ENCODE measurements at regions not wholly inside any gene's neighbourhood (a gene's known extent, or its start where the extent isn't known, plus 50 kb on each side); places are given as distances from the start of the nearest gene placed in this dataset.

DNA sequence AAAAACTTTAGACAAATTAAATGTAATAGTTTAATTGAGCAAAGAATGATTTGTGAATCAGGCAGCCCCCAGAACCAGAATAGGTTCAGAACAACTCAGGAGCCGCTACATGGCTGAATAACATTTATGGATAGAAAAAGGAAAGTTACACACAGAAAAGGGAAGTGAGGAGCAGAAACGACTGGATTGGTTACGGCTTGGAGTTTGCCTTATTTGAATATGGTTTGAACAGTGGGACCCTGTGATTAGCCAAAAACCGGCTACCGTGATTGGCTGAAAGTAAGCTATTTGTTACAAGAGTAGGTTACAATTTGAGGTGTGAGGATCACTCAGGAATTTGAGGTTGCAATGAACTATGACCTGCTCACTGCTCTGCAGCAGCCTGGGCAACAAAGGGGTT lies 1139.8 kb downstream of the CDH11 start:
- DNase-seq (ENCODE audit: low read depth, low spot score) (no peak), ATAC-seq (no peak)
- Histone ChIP-seq H3K9me3 (ENCODE audit: control insufficient read depth, insufficient read depth, low read depth, low read length) (no peaks in the 10 kb centered on the region), H3K4me3 (ENCODE audit: low read depth in 2 of 2, low read length in 2 of 2) (no peak overlapping the region), H3K4me1 (ENCODE audit: control insufficient read depth, insufficient read depth, low read length) (no peaks in the 10 kb centered on the region), H3K27me3 (ENCODE audit: control insufficient read depth, insufficient read depth, low read length) (no peaks in the 10 kb centered on the region), H3K36me3 (ENCODE audit: control insufficient read depth, insufficient read depth, low read length) (no peaks in the 10 kb centered on the region), H3K27ac (ENCODE audit: low read length) (no peak overlapping the region)
- TF ChIP-seq, protein P1, sequence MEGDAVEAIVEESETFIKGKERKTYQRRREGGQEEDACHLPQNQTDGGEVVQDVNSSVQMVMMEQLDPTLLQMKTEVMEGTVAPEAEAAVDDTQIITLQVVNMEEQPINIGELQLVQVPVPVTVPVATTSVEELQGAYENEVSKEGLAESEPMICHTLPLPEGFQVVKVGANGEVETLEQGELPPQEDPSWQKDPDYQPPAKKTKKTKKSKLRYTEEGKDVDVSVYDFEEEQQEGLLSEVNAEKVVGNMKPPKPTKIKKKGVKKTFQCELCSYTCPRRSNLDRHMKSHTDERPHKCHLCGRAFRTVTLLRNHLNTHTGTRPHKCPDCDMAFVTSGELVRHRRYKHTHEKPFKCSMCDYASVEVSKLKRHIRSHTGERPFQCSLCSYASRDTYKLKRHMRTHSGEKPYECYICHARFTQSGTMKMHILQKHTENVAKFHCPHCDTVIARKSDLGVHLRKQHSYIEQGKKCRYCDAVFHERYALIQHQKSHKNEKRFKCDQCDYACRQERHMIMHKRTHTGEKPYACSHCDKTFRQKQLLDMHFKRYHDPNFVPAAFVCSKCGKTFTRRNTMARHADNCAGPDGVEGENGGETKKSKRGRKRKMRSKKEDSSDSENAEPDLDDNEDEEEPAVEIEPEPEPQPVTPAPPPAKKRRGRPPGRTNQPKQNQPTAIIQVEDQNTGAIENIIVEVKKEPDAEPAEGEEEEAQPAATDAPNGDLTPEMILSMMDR (IDR thresholded peaks at IDR 0.05) = no peak
- TF ChIP-seq REST (IDR thresholded peaks at IDR 0.05; ENCODE audit: insufficient read depth in 1 of 2, low read depth in 2 of 2, low read length in 1 of 2) (no peak), TCF7L2 (IDR thresholded peaks at IDR 0.05; ENCODE audit: low read depth, low read length) (no peak), SIN3A (IDR thresholded peaks at IDR 0.05; ENCODE audit: borderline replicate concordance, insufficient read depth, low read depth, low read length) (no peak), POLR2AphosphoS5 (IDR thresholded peaks at IDR 0.05; ENCODE audit: low read depth, low read length) (no peak)
- POLR2A ChIA-PET = no interaction called here
- BruUV-seq (replicated peaks) = no TSS peak
- in situ Hi-C loops (cut with HindIII; ENCODE audit: low pct_unique_long_range_greater_than_20kb, low sequenced_read_pairs) (no loop called here), intact Hi-C loops (cut with micrococcal nuclease; ENCODE audit: unreplicated experiment) (no loop called here)
- CTCF ChIA-PET = no interaction called here

- BruUV-seq (replicated peaks) = no TSS peak
- in situ Hi-C loops (cut with HindIII; ENCODE audit: low pct_unique_long_range_greater_than_20kb, low sequenced_read_pairs) = no loop called here
- intact Hi-C loops (cut with micrococcal nuclease; ENCODE audit: unreplicated experiment) = no loop called here
- H3K36me3 ChIP-seq (ENCODE audit: control insufficient read depth, insufficient read depth, low read length) = no peaks in the 10 kb centered on the region
- no peak for ATAC-seq
- H3K9me3 ChIP-seq (ENCODE audit: control insufficient read depth, insufficient read depth, low read depth, low read length) = no peaks in the 10 kb centered on the region
- no peaks in the 10 kb centered on the region for H3K4me1 ChIP-seq (ENCODE audit: control insufficient read depth, insufficient read depth, low read length)
- TF ChIP-seq POLR2AphosphoS5 (IDR thresholded peaks at IDR 0.05; ENCODE audit: low read depth, low read length) (no peak), SIN3A (IDR thresholded peaks at IDR 0.05; ENCODE audit: borderline replicate concordance, insufficient read depth, low read depth, low read length) (no peak)
- no peak overlapping the region for H3K4me3 ChIP-seq (ENCODE audit: low read depth in 2 of 2, low read length in 2 of 2)
- H3K27ac ChIP-seq (ENCODE audit: low read length) = no peak overlapping the region
- no peaks in the 10 kb centered on the region for H3K27me3 ChIP-seq (ENCODE audit: control insufficient read depth, insufficient read depth, low read length)
- ChIA-PET CTCF (no interaction called here), POLR2A (no interaction called here)
- no peak for DNase-seq (ENCODE audit: low read depth, low spot score)
Observed at GRCh38 chr16:63981639-63982038, 1140.2 kb downstream of the CDH11 start.

DNA sequence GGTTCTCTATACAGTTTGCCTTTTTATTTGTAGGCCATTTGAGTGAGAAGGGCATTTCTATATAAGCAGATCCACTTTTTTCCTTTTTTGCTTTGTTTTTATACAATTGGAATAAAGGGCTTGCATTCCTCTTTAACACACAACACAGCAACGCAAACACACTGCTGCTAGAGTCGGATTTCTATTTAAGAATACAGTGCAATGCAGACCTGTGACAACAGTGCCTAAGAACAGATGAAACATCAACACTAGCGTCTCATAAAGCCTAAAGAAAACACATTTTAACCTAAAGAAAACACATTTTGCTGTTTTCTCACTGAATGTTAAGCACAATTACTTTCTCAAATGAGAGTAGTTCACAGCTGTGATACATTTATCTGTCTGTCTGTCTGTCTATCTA lies 1141.1 kb downstream of the CDH11 start:
- BruUV-seq (replicated peaks) = no TSS peak
- intact Hi-C loops (cut with micrococcal nuclease; ENCODE audit: unreplicated experiment) (no loop called here), in situ Hi-C loops (cut with HindIII; ENCODE audit: low pct_unique_long_range_greater_than_20kb, low sequenced_read_pairs) (no loop called here)
- POLR2A ChIA-PET = no interaction called here
- CTCF ChIA-PET = no interaction called here
- DNase-seq (ENCODE audit: low read depth, low spot score) (no peak), ATAC-seq (no peak)
- no peaks in the 10 kb centered on the region for H3K36me3 ChIP-seq (ENCODE audit: control insufficient read depth, insufficient read depth, low read length)
- no peak overlapping the region for H3K4me3 ChIP-seq (ENCODE audit: low read depth in 2 of 2, low read length in 2 of 2)
- H3K27me3 ChIP-seq (ENCODE audit: control insufficient read depth, insufficient read depth, low read length) = no peaks in the 10 kb centered on the region
- no peaks in the 10 kb centered on the region for H3K9me3 ChIP-seq (ENCODE audit: control insufficient read depth, insufficient read depth, low read depth, low read length)
- H3K27ac ChIP-seq (ENCODE audit: low read length) = no peak overlapping the region
- TF ChIP-seq POLR2AphosphoS5 (IDR thresholded peaks at IDR 0.05; ENCODE audit: low read depth, low read length) (no peak), TCF7L2 (IDR thresholded peaks at IDR 0.05; ENCODE audit: low read depth, low read length) (no peak), REST (IDR thresholded peaks at IDR 0.05; ENCODE audit: insufficient read depth in 1 of 2, low read depth in 2 of 2, low read length in 1 of 2) (no peak), SIN3A (IDR thresholded peaks at IDR 0.05; ENCODE audit: borderline replicate concordance, insufficient read depth, low read depth, low read length) (no peak)
- TF ChIP-seq, protein P1 (IDR thresholded peaks at IDR 0.05) = no peak
- H3K4me1 ChIP-seq (ENCODE audit: control insufficient read depth, insufficient read depth, low read length) = no peaks in the 10 kb centered on the region
